HEK293 (cell line): ENCODE measurements at regions not wholly inside any gene's neighbourhood (a gene's known extent, or its start where the extent isn't known, plus 50 kb on each side); places are given as distances from the start of the nearest gene placed in this dataset.

Experiments used
- CTCF ChIA-PET: fragments of 350-600 bp; formaldehyde crosslinking; extraction: SDS; loops from one replicate; lab custom pipeline; 2021; ENCODE audit warnings: antibody characterized with exemption; lab: Yijun Ruan, JAX
- POLR2A ChIA-PET: fragments of 300-600 bp; formaldehyde crosslinking; extraction: SDS; loops from one replicate; lab custom pipeline; 2020; ENCODE audit warnings: antibody characterized with exemption, inconsistent platforms; lab: Yijun Ruan, JAX
- H3K27ac ChIP-seq: fragments of 200-500 bp; sonication (Bioruptor generic); 2 replicates; pipeline ENCODE4 v1.5.1; 2014; ENCODE audit warnings: low read depth, low read length, control low read depth, inconsistent platforms; ENCODE audit errors: extremely low read depth
- H3K36me3 ChIP-seq, 2 experiments: fragments of 200-500 bp in 1 of 2; sonication (Bioruptor generic) in 1 of 2; 1 replicate in 1 of 2; 2 replicates in 1 of 2; pipeline ENCODE4 v1.5.1; 2014 to 2017; ENCODE audit warnings: inconsistent platforms in 2 of 2, low read length in 2 of 2; ENCODE audit not compliant: control insufficient read depth in 2 of 2, insufficient read depth in 1 of 2
- H3K4me1 ChIP-seq: fragments of 200-500 bp; sonication (Bioruptor generic); 2 replicates; pipeline ENCODE4 v1.5.1; 2014; ENCODE audit warnings: mild to moderate bottlenecking, low read length, inconsistent platforms; ENCODE audit not compliant: control insufficient read depth, insufficient read depth
- H3K4me3 ChIP-seq: 2 replicates; pipeline ENCODE4 v1.5.1; 2011; ENCODE audit warnings: low read depth, mild to moderate bottlenecking, control low read depth, low read length, moderate library complexity
- H3K9me3 ChIP-seq: fragments of 200-500 bp; sonication (Bioruptor generic); 2 replicates; pipeline ENCODE4 v1.5.1; 2014; ENCODE audit warnings: low read depth, low read length, inconsistent platforms; ENCODE audit not compliant: control insufficient read depth, insufficient read depth
- ATF2 ChIP-seq: fragments of 450-650 bp; formaldehyde crosslinking; IDR thresholded peaks from 2 replicates; pipeline ENCODE4 v1.5.1; 2016; ENCODE audit warnings: missing biosample characterization, missing genetic modification characterization, low read depth
- GLIS2 ChIP-seq: fragments of 450-650 bp; formaldehyde crosslinking; IDR thresholded peaks from 2 replicates; pipeline ENCODE4 v1.5.1; 2016; ENCODE audit warnings: missing biosample characterization, missing genetic modification characterization
- INSM2 ChIP-seq: fragments of 450-650 bp; formaldehyde crosslinking; IDR thresholded peaks from 2 replicates; pipeline ENCODE4 v1.5.1; 2016; ENCODE audit warnings: missing biosample characterization, missing genetic modification characterization
- KLF10 ChIP-seq: fragments of 450-650 bp; IDR thresholded peaks from 2 replicates; pipeline ENCODE4 v1.5.1; 2018; ENCODE audit warnings: missing biosample characterization, mild to moderate bottlenecking, missing genetic modification characterization
- PATZ1 ChIP-seq: fragments of 450-650 bp; formaldehyde crosslinking; IDR thresholded peaks from 2 replicates; pipeline ENCODE4 v1.5.1; 2016; ENCODE audit warnings: missing biosample characterization, missing genetic modification characterization
- ZBTB10 ChIP-seq: fragments of 450-650 bp; formaldehyde crosslinking; IDR thresholded peaks from 2 replicates; pipeline ENCODE4 v1.5.1; 2016; ENCODE audit warnings: missing biosample characterization, missing genetic modification characterization
- ZBTB20 ChIP-seq: fragments of 450-650 bp; formaldehyde crosslinking; IDR thresholded peaks from 2 replicates; pipeline ENCODE4 v1.5.1; 2016; ENCODE audit warnings: missing biosample characterization, missing genetic modification characterization
- ZNF10 ChIP-seq: fragments of 450-650 bp; formaldehyde crosslinking; IDR thresholded peaks from 2 replicates; pipeline ENCODE4 v1.5.1; 2017; ENCODE audit warnings: missing biosample characterization, missing genetic modification characterization
- ZNF157 ChIP-seq: fragments of 450-650 bp; formaldehyde crosslinking; IDR thresholded peaks from 2 replicates; pipeline ENCODE4 v1.5.1; 2016; ENCODE audit warnings: missing biosample characterization, missing genetic modification characterization
- ZNF18 ChIP-seq: fragments of 450-650 bp; formaldehyde crosslinking; IDR thresholded peaks from 2 replicates; pipeline ENCODE4 v1.5.1; 2016; ENCODE audit warnings: missing biosample characterization, missing genetic modification characterization
- ZNF184 ChIP-seq: fragments of 450-650 bp; IDR thresholded peaks from 2 replicates; pipeline ENCODE4 v1.5.1; 2018; ENCODE audit warnings: missing biosample characterization, mild to moderate bottlenecking, missing genetic modification characterization
- ZNF2 ChIP-seq: fragments of 450-650 bp; formaldehyde crosslinking; IDR thresholded peaks from 2 replicates; pipeline ENCODE4 v1.5.1; 2016; ENCODE audit warnings: missing biosample characterization, missing genetic modification characterization
- ZNF211 ChIP-seq: fragments of 450-650 bp; formaldehyde crosslinking; IDR thresholded peaks from 2 replicates; pipeline ENCODE4 v1.5.1; 2016; ENCODE audit warnings: low read depth, missing biosample characterization, missing genetic modification characterization
- ZNF221 ChIP-seq: fragments of 450-650 bp; formaldehyde crosslinking; IDR thresholded peaks from 2 replicates; pipeline ENCODE4 v1.5.1; 2017; ENCODE audit warnings: missing biosample characterization, missing genetic modification characterization, borderline replicate concordance
- ZNF513 ChIP-seq: fragments of 450-650 bp; IDR thresholded peaks from 2 replicates; pipeline ENCODE4 v1.5.1; 2018; ENCODE audit warnings: missing biosample characterization, missing genetic modification characterization
- ZNF558 ChIP-seq: fragments of 450-650 bp; formaldehyde crosslinking; IDR thresholded peaks from 2 replicates; pipeline ENCODE4 v1.5.1; 2016; ENCODE audit warnings: missing biosample characterization, missing genetic modification characterization
- ZNF561 ChIP-seq: fragments of 450-650 bp; IDR thresholded peaks from 2 replicates; pipeline ENCODE4 v1.5.1; 2018; ENCODE audit warnings: missing biosample characterization, missing genetic modification characterization, borderline replicate concordance
- ZNF660 ChIP-seq: fragments of 450-650 bp; IDR thresholded peaks from 2 replicates; pipeline ENCODE4 v1.5.1; 2018; ENCODE audit warnings: missing biosample characterization, mild to moderate bottlenecking, missing genetic modification characterization
- ZNF747 ChIP-seq: fragments of 450-650 bp; formaldehyde crosslinking; IDR thresholded peaks from 2 replicates; pipeline ENCODE4 v1.5.1; 2016; ENCODE audit warnings: missing biosample characterization, missing genetic modification characterization
- ZSCAN30 ChIP-seq: fragments of 450-650 bp; IDR thresholded peaks from 2 replicates; pipeline ENCODE4 v1.5.1; 2018; ENCODE audit warnings: missing biosample characterization, mild to moderate bottlenecking, missing genetic modification characterization, moderate library complexity

- Histone ChIP-seq H3K9me3 (no peaks in the 10 kb centered on the region), H3K4me1 (no peaks in the 10 kb centered on the region), H3K36me3 (no peaks in the 10 kb centered on the region), H3K4me3 (no peak overlapping the region), H3K27ac (no peak overlapping the region)
- TF ChIP-seq ZNF10 (tag by site-specific recombination) (peak; percentile 90), ZNF157 (tag by site-specific recombination) (no peak)
- ChIA-PET POLR2A (no interaction called here), CTCF (no interaction called here)
Measured at GRCh38 chr16:73313950-73314349, 266.0 kb upstream of the ZFHX3 start.

GRCh38 chr16:73311857-73312723 is 264.2 kb upstream of the ZFHX3 start:
- Histone ChIP-seq H3K27ac (no peak overlapping the region), H3K4me3 (no peak overlapping the region), H3K36me3 (no peaks in the 10 kb centered on the region), H3K9me3 (no peaks in the 10 kb centered on the region), H3K4me1 (no peaks in the 10 kb centered on the region)
- ChIA-PET CTCF (no interaction called here), POLR2A (no interaction called here)
- TF ChIP-seq ZNF660 (tag by site-specific recombination) (no peak), ZNF513 (tag by site-specific recombination) (no peak), ZNF747 (tag by site-specific recombination) (no peak), GLIS2 (tag by site-specific recombination) (no peak), ATF2 (tag by site-specific recombination) (no peak)
- TF ChIP-seq, all 188 proteins: peak for 0

- Histone ChIP-seq H3K9me3 (no peaks in the 10 kb centered on the region), H3K4me3 (no peak overlapping the region), H3K36me3 (no peaks in the 10 kb centered on the region), H3K27ac (no peak overlapping the region), H3K4me1 (peaks cover 5% of the 10 kb centered on the region)
- POLR2A ChIA-PET: no interaction called here
- CTCF ChIA-PET: no interaction called here
- TF ChIP-seq ZNF2 (tag by site-specific recombination) (no peak), INSM2 (no peak), ZBTB10 (tag by site-specific recombination) (no peak), ZNF561 (tag by site-specific recombination) (no peak), ZNF558 (no peak), ZBTB20 (tag by site-specific recombination) (no peak), ZNF18 (tag by site-specific recombination) (no peak), ZNF211 (no peak), PATZ1 (tag by site-specific recombination) (no peak), KLF10 (tag by site-specific recombination) (no peak), ZNF184 (tag by site-specific recombination) (no peak), ZNF221 (no peak), ZSCAN30 (tag by site-specific recombination) (no peak)
Measured at GRCh38 chr16:73308771-73309170, 260.8 kb upstream of the ZFHX3 start.
